Liver (tissue), 8 donors: ENCODE measurements at regions not wholly inside any gene's neighbourhood (a gene's known extent, or its start where the extent isn't known, plus 50 kb on each side); places are given as distances from the start of the nearest gene placed in this dataset.

Experiments
- DNase-seq: peaks from one replicate; pipeline ENCODE4 v3.0.0-alpha.2; 2017; ENCODE audit warnings: low spot score
- H3K27ac ChIP-seq, 2 donors: one replicate each; pipeline ENCODE4 v1.7.0; 2013; ENCODE audit warnings: inconsistent platforms in 2 of 2, low read length in 2 of 2, control low read depth in 1 of 2, low read depth in 1 of 2, mild to moderate bottlenecking in 1 of 2
- H3K27me3 ChIP-seq, 4 donors: one replicate each; pipeline versions ENCODE4 v1.6.1 to v1.7.0; 2013; ENCODE audit warnings: low read length in 3 of 4, inconsistent platforms in 1 of 4, mild to moderate bottlenecking in 1 of 4, moderate library complexity in 1 of 4; ENCODE audit not compliant: control insufficient read depth in 4 of 4, insufficient read depth in 4 of 4
- H3K36me3 ChIP-seq, 4 donors: one replicate each; pipeline versions ENCODE4 v1.6.1 to v1.7.0; 2013; ENCODE audit warnings: low read length in 3 of 4, mild to moderate bottlenecking in 3 of 4, low read depth in 1 of 4, moderate library complexity in 1 of 4; ENCODE audit not compliant: control insufficient read depth in 4 of 4, insufficient read depth in 3 of 4
- H3K4me1 ChIP-seq, 4 donors: one replicate each; pipeline versions ENCODE4 v1.6.1 to v1.7.0; 2013; ENCODE audit warnings: low read length in 3 of 4, mild to moderate bottlenecking in 3 of 4, moderate library complexity in 1 of 4; ENCODE audit not compliant: control insufficient read depth in 4 of 4, insufficient read depth in 4 of 4
- H3K4me3 ChIP-seq, 3 donors: one replicate each; pipeline versions ENCODE4 v1.6.1 to v1.7.0; 2013; ENCODE audit warnings: low read length in 3 of 3, control low read depth in 1 of 3, low read depth in 1 of 3, mild to moderate bottlenecking in 1 of 3
- H3K9ac ChIP-seq, 2 donors: one replicate each; pipeline ENCODE4 v1.7.0; 2013; ENCODE audit warnings: low read length in 2 of 2, mild to moderate bottlenecking in 2 of 2, moderate library complexity in 2 of 2, control low read depth in 1 of 2, low read depth in 1 of 2
- H3K9me3 ChIP-seq, 4 donors: one replicate each; pipeline versions ENCODE4 v1.6.1 to v1.7.0; 2013; ENCODE audit warnings: low read length in 3 of 4; ENCODE audit not compliant: control insufficient read depth in 4 of 4
- ATF3 ChIP-seq: IDR thresholded peaks from 2 replicates; pipeline ENCODE4 v1.6.1; 2016; ENCODE audit warnings: antibody characterized with exemption
- FOXA1 ChIP-seq: IDR thresholded peaks from 2 replicates; pipeline ENCODE4 v1.6.1; 2016; ENCODE audit warnings: antibody characterized with exemption
- FOXA2 ChIP-seq: IDR thresholded peaks from 2 replicates; pipeline ENCODE4 v1.6.1; 2016; ENCODE audit warnings: antibody characterized with exemption
- HNF4G ChIP-seq: IDR thresholded peaks from 2 replicates; pipeline ENCODE4 v1.6.1; 2016; ENCODE audit warnings: antibody characterized with exemption
- MAX ChIP-seq: IDR thresholded peaks from 2 replicates; pipeline ENCODE4 v1.6.1; 2016; ENCODE audit warnings: antibody characterized with exemption
- NR2F2 ChIP-seq: IDR thresholded peaks from 2 replicates; pipeline ENCODE4 v1.6.1; 2016; ENCODE audit warnings: antibody characterized with exemption
- RAD21 ChIP-seq, 2 donors: IDR thresholded peaks; 2 replicates each; pipeline ENCODE4 v1.6.1; 2016; ENCODE audit warnings: antibody characterized with exemption in 2 of 2, mild to moderate bottlenecking in 2 of 2
- REST ChIP-seq: IDR thresholded peaks from 2 replicates; pipeline ENCODE4 v1.6.1; 2016; ENCODE audit warnings: antibody characterized with exemption, mild to moderate bottlenecking
- RXRA ChIP-seq, 2 donors: IDR thresholded peaks; 2 replicates each; pipeline ENCODE4 v1.6.1; 2017 to 2018; ENCODE audit warnings: antibody characterized with exemption in 2 of 2, mild to moderate bottlenecking in 1 of 2
- SP1 ChIP-seq: IDR thresholded peaks from 2 replicates; pipeline ENCODE4 v1.6.1; 2018; ENCODE audit warnings: antibody characterized with exemption, mild to moderate bottlenecking
- TAF1 ChIP-seq: conservative IDR thresholded peaks from 2 replicates; pipeline ENCODE4 v1.6.1; 2016; ENCODE audit warnings: antibody characterized with exemption, mild to moderate bottlenecking
- WGBS: extraction: QIAGEN DNeasy Blood & Tissue Kit; methylation state at CpG from one replicate; pipeline ENCODE4 v1.1.7; 2013; 5-methylcytosine and 5-hydroxymethylcytosine counted together
- TF ChIP-seq, protein P1 (sequence below): fragments of 150-350 bp; IDR thresholded peaks from 2 replicates; pipeline ENCODE4 v1.5.1; 2017; ENCODE audit warnings: improper control_type of control experiment, low read depth, low read length; ENCODE audit not compliant: missing input control
- donor health status: healthy.
- donor health status: healthy.
- donor health status: healthy.
- donor health status: healthy.
- donor health status: healthy.

DNA sequence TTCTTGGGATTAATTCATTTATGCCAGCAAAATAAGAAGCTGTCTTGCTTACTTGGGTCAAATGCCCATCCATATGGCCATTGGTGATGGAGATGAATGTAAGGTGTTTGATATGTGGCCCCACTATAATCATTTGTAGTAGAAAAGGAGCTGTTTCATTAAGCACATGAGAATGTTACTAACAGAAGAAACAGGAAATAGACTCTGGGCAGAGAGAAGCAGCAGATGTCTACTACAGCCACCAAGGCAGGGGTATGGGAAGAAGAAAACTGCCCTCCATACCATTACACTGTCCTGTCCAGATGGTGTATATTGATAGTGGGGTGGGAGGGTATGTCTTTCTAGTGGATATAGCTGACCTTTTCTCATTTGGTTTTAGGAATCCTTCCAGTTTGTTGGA is 386.6 kb upstream of the CLINT1 start:
- Histone ChIP-seq H3K9ac (no peak overlapping the region), H3K27ac (no peak overlapping the region), H3K27me3 (peaks cover 0 to 5% (median 0%) of the 10 kb centered on the region in 4 donors), H3K9me3 (no peaks in the 10 kb centered on the region), H3K4me1 (no peaks in the 10 kb centered on the region), H3K4me3 (no peak overlapping the region), H3K36me3 (no peaks in the 10 kb centered on the region)
- DNase-seq, result no peak
- TF ChIP-seq HNF4G (no peak), FOXA1 (no peak), SP1 (no peak), TAF1 (no peak), ATF3 (no peak), NR2F2 (no peak), RAD21 (IDR thresholded peaks at IDR 0.05) (no peak), REST (no peak), MAX (no peak), FOXA2 (no peak)
- TF ChIP-seq, protein P1, sequence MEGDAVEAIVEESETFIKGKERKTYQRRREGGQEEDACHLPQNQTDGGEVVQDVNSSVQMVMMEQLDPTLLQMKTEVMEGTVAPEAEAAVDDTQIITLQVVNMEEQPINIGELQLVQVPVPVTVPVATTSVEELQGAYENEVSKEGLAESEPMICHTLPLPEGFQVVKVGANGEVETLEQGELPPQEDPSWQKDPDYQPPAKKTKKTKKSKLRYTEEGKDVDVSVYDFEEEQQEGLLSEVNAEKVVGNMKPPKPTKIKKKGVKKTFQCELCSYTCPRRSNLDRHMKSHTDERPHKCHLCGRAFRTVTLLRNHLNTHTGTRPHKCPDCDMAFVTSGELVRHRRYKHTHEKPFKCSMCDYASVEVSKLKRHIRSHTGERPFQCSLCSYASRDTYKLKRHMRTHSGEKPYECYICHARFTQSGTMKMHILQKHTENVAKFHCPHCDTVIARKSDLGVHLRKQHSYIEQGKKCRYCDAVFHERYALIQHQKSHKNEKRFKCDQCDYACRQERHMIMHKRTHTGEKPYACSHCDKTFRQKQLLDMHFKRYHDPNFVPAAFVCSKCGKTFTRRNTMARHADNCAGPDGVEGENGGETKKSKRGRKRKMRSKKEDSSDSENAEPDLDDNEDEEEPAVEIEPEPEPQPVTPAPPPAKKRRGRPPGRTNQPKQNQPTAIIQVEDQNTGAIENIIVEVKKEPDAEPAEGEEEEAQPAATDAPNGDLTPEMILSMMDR, result no peak

GRCh38 chr5:158244882-158245281 is 385.9 kb upstream of the CLINT1 start:
- H3K27me3 ChIP-seq, result peaks cover 0 to 5% (median 0%) of the 10 kb centered on the region in 4 donors
- no peak for DNase-seq
- no peaks in the 10 kb centered on the region for H3K9me3 ChIP-seq
- H3K27ac ChIP-seq, result no peak overlapping the region
- H3K4me3 ChIP-seq, result no peak overlapping the region
- no peak for TF ChIP-seq RXRA (IDR thresholded peaks at IDR 0.05)
- TF ChIP-seq SP1, result no peak
- no peaks in the 10 kb centered on the region for H3K4me1 ChIP-seq
- H3K36me3 ChIP-seq, result no peaks in the 10 kb centered on the region
- WGBS, result 71% methylated on average over 3 of the region's 3 CpGs
- no peak overlapping the region for H3K9ac ChIP-seq

- Histone ChIP-seq H3K9me3 (no peaks in the 10 kb centered on the region), H3K27me3 (no peaks in the 10 kb centered on the region), H3K27ac (no peak overlapping the region), H3K36me3 (no peaks in the 10 kb centered on the region), H3K4me3 (no peak overlapping the region), H3K4me1 (no peaks in the 10 kb centered on the region), H3K9ac (no peak overlapping the region)
- TF ChIP-seq FOXA2 (no peak), NR2F2 (no peak), RXRA (IDR thresholded peaks at IDR 0.05) (no peak), TAF1 (no peak), REST (no peak)
- WGBS, result 82% methylated on average over 3 of the region's 3 CpGs
- DNase-seq, result no peak
Measured at GRCh38 chr5:158236511-158237335, 377.8 kb upstream of the CLINT1 start.
